OCI-LY7 (cell line): ENCODE measurements at regions not wholly inside any gene's neighbourhood (a gene's known extent, or its start where the extent isn't known, plus 50 kb on each side); places are given as distances from the start of the nearest gene placed in this dataset.
A peak's percentile ranks its signal among the peaks of the same experiment; 100 is the strongest.

Source experiments
- BruUV-seq: library from RNA; stranded (reverse); fragments of 400-500 nt; replicated peaks from 2 replicates; lab custom pipeline; 2021; lab: Mats Ljungman, UMichigan
- CTCF ChIA-PET: fragments of 300-600 bp; sonication (Branson Sonifier 250); formaldehyde crosslinking; loops from one replicate; lab custom pipeline; 2022; ENCODE audit warnings: antibody characterized with exemption; ENCODE audit not compliant: unreplicated experiment; lab: Charles Lee
- POLR2A ChIA-PET: fragments of 300-600 bp; sonication (Branson Sonifier 250); formaldehyde crosslinking; loops from one replicate; lab custom pipeline; 2022; ENCODE audit warnings: antibody characterized with exemption; lab: Charles Lee
- DNase-seq: peaks from one replicate; pipeline ENCODE4 v3.0.0-alpha.2; 2015; ENCODE audit warnings: low spot score
- H2AFZ ChIP-seq: fragments of 200-600 bp; sonication (generic), shearing (Covaris generic); 2 replicates; pipeline ENCODE4 v1.6.1; 2014; ENCODE audit warnings: mild to moderate bottlenecking, antibody characterized with exemption, low read length, moderate library complexity
- H3K27ac ChIP-seq: fragments of 200-600 bp; sonication (generic); 2 replicates; pipeline ENCODE4 v1.5.1; 2014; ENCODE audit warnings: mixed run types, low read depth, mild to moderate bottlenecking, moderate library complexity, low read length, inconsistent platforms; ENCODE audit not compliant: poor library complexity, severe bottlenecking
- H3K36me3 ChIP-seq: fragments of 200-600 bp; sonication (generic); 2 replicates; pipeline ENCODE4 v1.6.1; 2014; ENCODE audit warnings: mild to moderate bottlenecking, antibody characterized with exemption, low read length, moderate library complexity, mixed read lengths; ENCODE audit not compliant: insufficient read depth
- H3K4me1 ChIP-seq: fragments of 200-600 bp; sonication (generic); 2 replicates; pipeline ENCODE4 v1.5.1; 2014; ENCODE audit warnings: mild to moderate bottlenecking, low read length; ENCODE audit not compliant: insufficient read depth, poor library complexity, severe bottlenecking
- H3K4me2 ChIP-seq: fragments of 200-600 bp; sonication (generic); 2 replicates; pipeline ENCODE4 v1.6.1; 2014; ENCODE audit warnings: mild to moderate bottlenecking, low read length
- H3K4me3 ChIP-seq: fragments of 200-600 bp; sonication (generic); 2 replicates; pipeline ENCODE4 v1.5.1; 2014; ENCODE audit warnings: mild to moderate bottlenecking, low read depth, low read length; ENCODE audit not compliant: poor library complexity, severe bottlenecking
- H3K79me2 ChIP-seq: fragments of 200-600 bp; sonication (generic); 2 replicates; pipeline ENCODE4 v1.6.1; 2016; ENCODE audit warnings: low read depth, mild to moderate bottlenecking, low read length, moderate library complexity, mixed read lengths; ENCODE audit not compliant: insufficient read depth
- H3K9me2 ChIP-seq: fragments of 200-600 bp; sonication (generic); 2 replicates; pipeline ENCODE4 v1.6.1; 2016; ENCODE audit warnings: mild to moderate bottlenecking, low read length, mixed read lengths; ENCODE audit not compliant: insufficient read depth
- H3K9me3 ChIP-seq: fragments of 200-600 bp; sonication (generic); 2 replicates; pipeline ENCODE4 v1.6.1; 2014; ENCODE audit warnings: mild to moderate bottlenecking, mixed run types, low read length, mixed read lengths
- H4K20me1 ChIP-seq: fragments of 200-600 bp; sonication (generic); 2 replicates; pipeline ENCODE4 v1.6.1; 2014; ENCODE audit warnings: mild to moderate bottlenecking, antibody characterized with exemption, low read length, moderate library complexity, mixed read lengths; ENCODE audit not compliant: insufficient read depth
- EZH2phosphoT487 ChIP-seq: fragments of 200-600 bp; sonication (generic); IDR thresholded peaks from 2 replicates; pipeline ENCODE4 v1.6.1; 2018; ENCODE audit warnings: low read depth, borderline replicate concordance, mild to moderate bottlenecking, mixed run types, antibody characterized with exemption, low read length, moderate library complexity, mixed read lengths
- intact Hi-C: fragments of 100-400 bp; cut with micrococcal nuclease; formaldehyde crosslinking; loops from one replicate; pipeline ENCODE4 v1.10.0; 2022; ENCODE audit not compliant: unreplicated experiment
- TF ChIP-seq, protein P1 (sequence below): fragments of 200-600 bp; sonication (generic); conservative IDR thresholded peaks from 2 replicates; pipeline ENCODE4 v1.5.1; 2014; ENCODE audit warnings: mild to moderate bottlenecking, antibody characterized with exemption, low read length, moderate library complexity, mixed read lengths

DNA sequence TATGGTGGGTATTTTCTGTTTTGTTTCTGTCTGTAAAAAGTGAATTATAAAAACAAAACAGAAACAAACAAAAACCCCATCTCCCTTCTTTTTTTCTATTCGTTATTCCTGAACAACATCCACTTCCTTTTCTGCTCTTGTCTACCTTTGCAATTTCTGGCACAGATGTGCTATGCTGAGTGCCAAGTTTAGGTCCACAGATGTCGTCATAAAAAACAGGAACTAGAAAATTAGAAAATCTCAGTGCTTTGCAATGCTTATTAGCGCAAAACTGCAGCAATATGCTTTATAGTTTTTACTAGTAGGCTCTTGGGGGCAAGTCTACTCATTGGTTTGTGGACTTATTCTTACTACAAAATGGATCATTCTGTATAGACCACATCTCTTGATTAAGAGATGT is 94.2 kb upstream of the PRKCQ start:
- peak overlapping the region; percentile 10 for H3K4me3 ChIP-seq
- ChIA-PET CTCF (no interaction called here), POLR2A (interaction anchor here (0.9 kb wide), 1 partner anchor 252 kb away, joined by 3 read pairs; no protein-coding TSS in a partner anchor)
- BruUV-seq, result no TSS peak
- peak overlapping the region; percentile 90; the same call in 1 of the 2 replicates for H2AFZ ChIP-seq
- H4K20me1 ChIP-seq, result no peaks in the 10 kb centered on the region
- peaks cover 23% of the 10 kb centered on the region for H3K4me1 ChIP-seq
- intact Hi-C loops, result loop anchor here (5.0 kb wide), 1 partner anchor 743 kb away; no protein-coding TSS in a partner anchor
- H3K4me2 ChIP-seq, result peak overlapping the region; percentile 58
- peak; percentile 75 for DNase-seq
- no peaks in the 10 kb centered on the region for H3K79me2 ChIP-seq
- no peaks in the 10 kb centered on the region for H3K9me3 ChIP-seq
- H3K27ac ChIP-seq, result peak overlapping the region; percentile 21
- H3K36me3 ChIP-seq, result no peaks in the 10 kb centered on the region
- no peaks in the 10 kb centered on the region for H3K9me2 ChIP-seq
- TF ChIP-seq EZH2phosphoT487, result no peak
- TF ChIP-seq, protein P1, sequence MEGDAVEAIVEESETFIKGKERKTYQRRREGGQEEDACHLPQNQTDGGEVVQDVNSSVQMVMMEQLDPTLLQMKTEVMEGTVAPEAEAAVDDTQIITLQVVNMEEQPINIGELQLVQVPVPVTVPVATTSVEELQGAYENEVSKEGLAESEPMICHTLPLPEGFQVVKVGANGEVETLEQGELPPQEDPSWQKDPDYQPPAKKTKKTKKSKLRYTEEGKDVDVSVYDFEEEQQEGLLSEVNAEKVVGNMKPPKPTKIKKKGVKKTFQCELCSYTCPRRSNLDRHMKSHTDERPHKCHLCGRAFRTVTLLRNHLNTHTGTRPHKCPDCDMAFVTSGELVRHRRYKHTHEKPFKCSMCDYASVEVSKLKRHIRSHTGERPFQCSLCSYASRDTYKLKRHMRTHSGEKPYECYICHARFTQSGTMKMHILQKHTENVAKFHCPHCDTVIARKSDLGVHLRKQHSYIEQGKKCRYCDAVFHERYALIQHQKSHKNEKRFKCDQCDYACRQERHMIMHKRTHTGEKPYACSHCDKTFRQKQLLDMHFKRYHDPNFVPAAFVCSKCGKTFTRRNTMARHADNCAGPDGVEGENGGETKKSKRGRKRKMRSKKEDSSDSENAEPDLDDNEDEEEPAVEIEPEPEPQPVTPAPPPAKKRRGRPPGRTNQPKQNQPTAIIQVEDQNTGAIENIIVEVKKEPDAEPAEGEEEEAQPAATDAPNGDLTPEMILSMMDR, result no peak

DNA sequence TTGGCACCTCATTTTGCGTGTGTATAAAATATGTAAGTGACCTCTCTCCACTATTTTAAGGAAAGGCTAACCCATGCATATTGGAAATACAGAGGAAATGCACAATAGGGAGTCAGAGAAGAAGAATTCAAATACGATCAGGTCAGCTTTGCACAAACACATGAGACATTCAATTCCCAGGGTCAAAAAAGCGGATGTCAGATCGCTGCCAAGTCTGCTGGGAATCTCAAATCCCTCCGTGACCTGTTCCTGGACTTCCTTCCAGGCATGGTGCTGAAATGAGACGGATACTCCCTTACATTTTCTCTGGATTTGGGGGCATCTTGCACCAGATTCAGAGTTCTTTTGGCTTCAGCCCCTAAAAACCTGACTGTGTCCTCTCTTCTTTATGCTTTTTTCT is 91.9 kb upstream of the PRKCQ start:
- no peak for TF ChIP-seq EZH2phosphoT487
- TF ChIP-seq, protein P1, result no peak
- no peak overlapping the region for H3K4me3 ChIP-seq
- no peak overlapping the region for H3K27ac ChIP-seq
- CTCF ChIA-PET, result interaction anchor here (0.5 kb wide), 1 partner anchor 482 kb away, joined by 3 read pairs; no protein-coding TSS in a partner anchor
- no peaks in the 10 kb centered on the region for H3K9me2 ChIP-seq
- H3K9me3 ChIP-seq, result no peaks in the 10 kb centered on the region
- no peaks in the 10 kb centered on the region for H4K20me1 ChIP-seq
- DNase-seq, result no peak
- H3K4me1 ChIP-seq, result peaks cover 23% of the 10 kb centered on the region
- no peak overlapping the region for H2AFZ ChIP-seq
- POLR2A ChIA-PET, result interaction anchor here (0.6 kb wide), 2 partner anchors 23 to 29 kb away, joined by 3 read pairs; no protein-coding TSS in a partner anchor
- H3K36me3 ChIP-seq, result no peaks in the 10 kb centered on the region
- no peak overlapping the region for H3K4me2 ChIP-seq
- BruUV-seq, result no TSS peak
- intact Hi-C loops, result loop anchor here (5.0 kb wide), 1 partner anchor 745 kb away; no protein-coding TSS in a partner anchor
- no peaks in the 10 kb centered on the region for H3K79me2 ChIP-seq

DNA sequence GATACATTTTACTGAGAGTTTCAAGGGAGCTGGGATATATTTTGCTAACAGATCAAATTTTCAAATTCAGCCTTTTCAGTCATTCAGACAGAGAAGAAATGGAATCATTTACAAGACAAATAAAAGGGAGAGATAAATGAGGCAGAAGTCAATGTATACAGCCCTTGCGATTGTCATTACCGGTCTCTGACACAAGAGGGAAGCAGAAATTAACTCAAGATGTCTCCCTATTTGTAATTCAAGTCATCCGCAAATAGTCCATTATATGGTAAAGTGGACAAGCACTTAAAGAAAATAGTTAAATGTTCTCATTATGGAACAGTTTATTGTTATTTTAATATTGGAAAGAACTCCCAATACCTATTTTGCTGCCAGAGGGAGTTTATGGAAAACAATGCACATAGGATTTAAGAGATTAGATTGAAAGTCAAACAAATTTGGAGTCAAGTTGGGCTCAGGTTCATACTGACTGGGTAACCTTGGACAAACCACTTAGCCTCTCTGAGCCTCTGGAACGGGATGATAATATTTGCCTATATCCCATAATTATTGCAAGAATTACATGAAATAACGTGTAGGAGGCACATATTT is 89.3 kb upstream of the PRKCQ start:
- no peak overlapping the region for H3K4me2 ChIP-seq
- no peak overlapping the region for H2AFZ ChIP-seq
- ChIA-PET CTCF (no interaction called here), POLR2A (interaction anchor here (0.6 kb wide), 1 partner anchor 742 kb away, joined by 3 read pairs; the partner anchor contains the start of gene SFMBT2)
- H4K20me1 ChIP-seq, result no peaks in the 10 kb centered on the region
- no peaks in the 10 kb centered on the region for H3K79me2 ChIP-seq
- TF ChIP-seq, protein P1, result peak; percentile 90
- no peak for TF ChIP-seq EZH2phosphoT487
- H3K27ac ChIP-seq, result no peak overlapping the region
- H3K9me3 ChIP-seq, result no peaks in the 10 kb centered on the region
- peak; percentile 60 for DNase-seq
- no peak overlapping the region for H3K4me3 ChIP-seq
- H3K36me3 ChIP-seq, result no peaks in the 10 kb centered on the region
- BruUV-seq, result no TSS peak
- intact Hi-C loops, result no loop called here
- no peaks in the 10 kb centered on the region for H3K9me2 ChIP-seq
- peaks cover 12% of the 10 kb centered on the region for H3K4me1 ChIP-seq
